Mammary epithelial cell (primary cell): ENCODE measurements at regions not wholly inside any gene's neighbourhood (a gene's known extent, or its start where the extent isn't known, plus 50 kb on each side); places are given as distances from the start of the nearest gene placed in this dataset.

ENCODE experiments used
- EZH2 ChIP-seq: IDR thresholded peaks from 2 replicates; pipeline ENCODE4 v1.6.1; 2012; ENCODE audit warnings: low read length, inconsistent platforms, borderline replicate concordance
- TF ChIP-seq, protein P1 (sequence below), 2 donors: IDR thresholded peaks in 1 of 2; conservative IDR thresholded peaks in 1 of 2; 2 replicates each; pipeline ENCODE4 v1.5.1; 2011 to 2012; ENCODE audit warnings: inconsistent platforms in 2 of 2, low read length in 2 of 2, mild to moderate bottlenecking in 2 of 2, control low read depth in 1 of 2, low read depth in 1 of 2; ENCODE audit not compliant: insufficient read depth in 1 of 2; ENCODE audit errors: extremely low read depth in 1 of 2

- TF ChIP-seq, protein P1, sequence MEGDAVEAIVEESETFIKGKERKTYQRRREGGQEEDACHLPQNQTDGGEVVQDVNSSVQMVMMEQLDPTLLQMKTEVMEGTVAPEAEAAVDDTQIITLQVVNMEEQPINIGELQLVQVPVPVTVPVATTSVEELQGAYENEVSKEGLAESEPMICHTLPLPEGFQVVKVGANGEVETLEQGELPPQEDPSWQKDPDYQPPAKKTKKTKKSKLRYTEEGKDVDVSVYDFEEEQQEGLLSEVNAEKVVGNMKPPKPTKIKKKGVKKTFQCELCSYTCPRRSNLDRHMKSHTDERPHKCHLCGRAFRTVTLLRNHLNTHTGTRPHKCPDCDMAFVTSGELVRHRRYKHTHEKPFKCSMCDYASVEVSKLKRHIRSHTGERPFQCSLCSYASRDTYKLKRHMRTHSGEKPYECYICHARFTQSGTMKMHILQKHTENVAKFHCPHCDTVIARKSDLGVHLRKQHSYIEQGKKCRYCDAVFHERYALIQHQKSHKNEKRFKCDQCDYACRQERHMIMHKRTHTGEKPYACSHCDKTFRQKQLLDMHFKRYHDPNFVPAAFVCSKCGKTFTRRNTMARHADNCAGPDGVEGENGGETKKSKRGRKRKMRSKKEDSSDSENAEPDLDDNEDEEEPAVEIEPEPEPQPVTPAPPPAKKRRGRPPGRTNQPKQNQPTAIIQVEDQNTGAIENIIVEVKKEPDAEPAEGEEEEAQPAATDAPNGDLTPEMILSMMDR (conservative IDR thresholded peaks at IDR 0.05 in 1 of 2, IDR thresholded peaks at IDR 0.05 in 1 of 2; ENCODE audit: extremely low read depth in 1 of 2, insufficient read depth in 1 of 2, low read depth in 1 of 2, low read length in 2 of 2), result no peak
- no peak for TF ChIP-seq EZH2
Measured at GRCh38 chr11:93067881-93068390, 98.5 kb downstream of the MTNR1B start.
